ENCODE measurements at regions not wholly inside any gene's neighbourhood (a gene's known extent, or its start where the extent isn't known, plus 50 kb on each side); places are given as distances from the start of the nearest gene placed in this dataset.
A peak's percentile ranks its signal among the peaks of the same experiment; 100 is the strongest.

- Histone ChIP-seq H3K23ac (ENCODE audit: low read length in 2 of 2) (no peak overlapping the region), H3K27ac (ENCODE audit: low read length, poor library complexity, severe bottlenecking) (no peak overlapping the region), H3K4ac (ENCODE audit: low read depth in 1 of 2, low read length in 2 of 2) (no peak overlapping the region), H2AFZ (ENCODE audit: low read depth, low read length) (no peak overlapping the region), H3K36me3 (ENCODE audit: control insufficient read depth in 1 of 2, insufficient read depth in 2 of 2, low read depth in 1 of 2, low read length in 2 of 2) (no peaks in the 10 kb centered on the region), H3K79me1 (replicated peaks; ENCODE audit: low read length, poor library complexity, severe bottlenecking) (no peaks in the 10 kb centered on the region), H2AK5ac (ENCODE audit: low read length, severe bottlenecking) (no peak overlapping the region), H3K27me3 (ENCODE audit: control insufficient read depth in 1 of 2, insufficient read depth in 1 of 2, low read length in 2 of 2) (peaks cover 0 to 7% of the 10 kb centered on the region in 2 experiments), H3K9ac (ENCODE audit: low read length) (no peak overlapping the region), H3K4me2 (ENCODE audit: low read length, poor library complexity, severe bottlenecking) (no peak overlapping the region), H2BK12ac (ENCODE audit: low read length in 2 of 2) (no peak overlapping the region), H4K8ac (ENCODE audit: low read length) (no peak overlapping the region), H2BK5ac (ENCODE audit: low read depth, low read length, poor library complexity, severe bottlenecking) (no peak overlapping the region), H2BK15ac (ENCODE audit: low read depth, poor library complexity, severe bottlenecking) (no peak overlapping the region), H4K91ac (ENCODE audit: low read length) (no peak overlapping the region), H3K9me3 (ENCODE audit: control insufficient read depth, low read length) (no peaks in the 10 kb centered on the region), H3K14ac (ENCODE audit: low read length in 2 of 2) (peak overlapping the region in 1 of 2 experiments; percentile 51), H3K4me3 (ENCODE audit: insufficient read depth in 1 of 2, low read depth in 1 of 2, low read length in 2 of 2) (no peak overlapping the region), H2BK120ac (ENCODE audit: low read depth, low read length) (no peak overlapping the region), H3K18ac (ENCODE audit: low read depth in 1 of 2, low read length in 2 of 2) (no peak overlapping the region), H3K4me1 (ENCODE audit: control insufficient read depth, insufficient read depth, low read depth, low read length) (no peaks in the 10 kb centered on the region)
- DNase-seq: no peak
- 97% methylated on average over 4 of the region's 4 CpGs for WGBS
These were observed 114.4 kb upstream of the NEBL start for GRCh38 chr10:21011433-21012018.

DNA sequence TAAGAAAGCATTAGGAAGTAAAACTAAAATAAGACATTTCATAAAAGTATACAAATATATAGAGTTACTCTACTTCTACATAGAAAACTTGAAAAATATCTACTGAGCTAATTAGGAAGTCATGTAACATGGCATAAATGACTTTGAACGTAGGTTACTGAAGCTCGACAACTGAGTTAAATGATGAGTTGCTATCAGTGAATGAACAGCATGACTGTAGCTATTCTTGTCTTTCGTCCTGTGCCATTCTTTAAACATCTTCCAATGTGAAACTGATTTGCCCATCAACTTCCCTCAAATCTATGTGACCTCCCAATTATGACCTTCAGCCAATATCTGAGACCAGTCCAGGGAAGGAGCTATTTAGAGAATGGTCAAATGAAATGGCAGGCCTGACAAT lies 113.5 kb upstream of the NEBL start:
- Histone ChIP-seq H4K8ac (ENCODE audit: low read length) (no peak overlapping the region), H3K79me1 (replicated peaks; ENCODE audit: low read length, poor library complexity, severe bottlenecking) (no peaks in the 10 kb centered on the region), H2AK5ac (ENCODE audit: low read length, severe bottlenecking) (no peak overlapping the region), H2AFZ (ENCODE audit: low read depth, low read length) (no peak overlapping the region), H3K4me1 (ENCODE audit: control insufficient read depth, insufficient read depth, low read depth, low read length) (no peaks in the 10 kb centered on the region), H2BK120ac (ENCODE audit: low read depth, low read length) (no peak overlapping the region), H3K36me3 (ENCODE audit: control insufficient read depth in 1 of 2, insufficient read depth in 2 of 2, low read depth in 1 of 2, low read length in 2 of 2) (no peaks in the 10 kb centered on the region), H4K91ac (ENCODE audit: low read length) (no peak overlapping the region), H3K9me3 (ENCODE audit: control insufficient read depth, low read length) (no peaks in the 10 kb centered on the region), H3K14ac (ENCODE audit: low read length in 2 of 2) (no peak overlapping the region), H3K4ac (ENCODE audit: low read depth in 1 of 2, low read length in 2 of 2) (no peak overlapping the region), H2BK5ac (ENCODE audit: low read depth, low read length, poor library complexity, severe bottlenecking) (no peak overlapping the region), H2BK15ac (ENCODE audit: low read depth, poor library complexity, severe bottlenecking) (no peak overlapping the region), H3K18ac (ENCODE audit: low read depth in 1 of 2, low read length in 2 of 2) (no peak overlapping the region), H3K27me3 (ENCODE audit: control insufficient read depth in 1 of 2, insufficient read depth in 1 of 2, low read length in 2 of 2) (peaks cover 0 to 7% of the 10 kb centered on the region in 2 experiments), H3K4me2 (ENCODE audit: low read length, poor library complexity, severe bottlenecking) (no peak overlapping the region), H2BK12ac (ENCODE audit: low read length in 2 of 2) (no peak overlapping the region), H3K27ac (ENCODE audit: low read length, poor library complexity, severe bottlenecking) (no peak overlapping the region), H3K23ac (ENCODE audit: low read length in 2 of 2) (no peak overlapping the region), H3K9ac (ENCODE audit: low read length) (no peak overlapping the region), H3K4me3 (ENCODE audit: insufficient read depth in 1 of 2, low read depth in 1 of 2, low read length in 2 of 2) (no peak overlapping the region)
- no peak for DNase-seq
- WGBS: 100% methylated on average over 3 of the region's 3 CpGs

- Histone ChIP-seq H3K9ac (ENCODE audit: low read length) (no peak overlapping the region), H2BK5ac (ENCODE audit: low read depth, low read length, poor library complexity, severe bottlenecking) (no peak overlapping the region)
- 95% methylated on average over 4 of the region's 6 CpGs for WGBS
These were observed 106.2 kb upstream of the NEBL start for GRCh38 chr10:21003240-21003822.

DNA sequence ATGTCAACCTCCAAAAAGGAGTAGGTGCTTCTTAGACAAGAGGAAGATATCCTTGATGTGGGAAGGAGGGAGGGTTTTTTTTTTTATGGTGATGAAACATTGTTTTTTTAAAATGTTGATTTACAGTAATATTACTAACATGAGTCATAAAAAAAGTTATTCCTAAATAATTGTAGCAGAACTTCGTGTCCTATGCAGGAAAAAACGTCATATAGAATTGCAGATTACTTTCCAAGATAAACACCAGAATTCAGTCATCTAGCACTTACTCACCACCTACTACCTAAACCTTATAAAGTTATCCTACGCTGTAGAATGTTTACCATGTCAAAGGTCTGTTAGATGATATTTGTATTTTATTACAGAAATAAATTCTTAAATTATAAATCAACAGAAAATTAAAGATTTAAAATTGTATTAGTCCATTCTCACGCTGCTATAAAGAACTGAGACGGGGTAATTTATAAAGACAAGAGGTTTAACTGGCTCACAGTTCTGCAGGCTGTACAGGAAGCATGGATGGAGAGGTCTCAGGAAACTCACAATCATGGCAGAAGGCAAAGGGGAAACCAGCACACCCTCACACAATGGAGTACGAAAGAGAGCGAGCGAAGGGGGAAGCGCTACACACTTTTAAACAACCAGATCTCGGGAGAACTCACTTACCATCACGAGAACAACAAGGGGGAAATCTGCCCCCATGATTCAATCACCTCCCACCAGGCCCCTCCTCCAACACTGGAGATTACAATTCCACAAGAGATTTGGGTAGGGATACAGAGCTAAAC lies 105.2 kb upstream of the NEBL start:
- H2BK120ac ChIP-seq (ENCODE audit: low read depth, low read length): no peak overlapping the region
- DNase-seq: no peak
- no peak overlapping the region for H2BK15ac ChIP-seq (ENCODE audit: low read depth, poor library complexity, severe bottlenecking)
- H2AK5ac ChIP-seq (ENCODE audit: low read length, severe bottlenecking): no peak overlapping the region
- no peak overlapping the region for H3K18ac ChIP-seq (ENCODE audit: low read depth in 1 of 2, low read length in 2 of 2)
- no peaks in the 10 kb centered on the region for H3K9me3 ChIP-seq (ENCODE audit: control insufficient read depth, low read length)
- peaks cover 3% of the 10 kb centered on the region for H3K4me1 ChIP-seq (ENCODE audit: control insufficient read depth, insufficient read depth, low read depth, low read length)
- no peaks in the 10 kb centered on the region for H3K79me1 ChIP-seq (replicated peaks; ENCODE audit: low read length, poor library complexity, severe bottlenecking)
- no peaks in the 10 kb centered on the region for H3K36me3 ChIP-seq (ENCODE audit: control insufficient read depth in 1 of 2, insufficient read depth in 2 of 2, low read depth in 1 of 2, low read length in 2 of 2)
- H3K27ac ChIP-seq (ENCODE audit: low read length, poor library complexity, severe bottlenecking): no peak overlapping the region
- no peak overlapping the region for H3K14ac ChIP-seq (ENCODE audit: low read length in 2 of 2)
- H4K91ac ChIP-seq (ENCODE audit: low read length): no peak overlapping the region
- H2BK12ac ChIP-seq (ENCODE audit: low read length in 2 of 2): no peak overlapping the region
- WGBS: 76% methylated on average over 9 of the region's 11 CpGs
- H3K4me3 ChIP-seq (ENCODE audit: insufficient read depth in 1 of 2, low read depth in 1 of 2, low read length in 2 of 2): no peak overlapping the region
- H3K9ac ChIP-seq (ENCODE audit: low read length): no peak overlapping the region
- H3K27me3 ChIP-seq (ENCODE audit: control insufficient read depth in 1 of 2, insufficient read depth in 1 of 2, low read length in 2 of 2): peaks cover 0 to 3% of the 10 kb centered on the region in 2 experiments
- H3K4me2 ChIP-seq (ENCODE audit: low read length, poor library complexity, severe bottlenecking): no peak overlapping the region
- no peak overlapping the region for H4K8ac ChIP-seq (ENCODE audit: low read length)
- no peak overlapping the region for H2AFZ ChIP-seq (ENCODE audit: low read depth, low read length)
- no peak overlapping the region for H3K4ac ChIP-seq (ENCODE audit: low read depth in 1 of 2, low read length in 2 of 2)
- no peak overlapping the region for H3K23ac ChIP-seq (ENCODE audit: low read length in 2 of 2)
- H2BK5ac ChIP-seq (ENCODE audit: low read depth, low read length, poor library complexity, severe bottlenecking): no peak overlapping the region

More at GRCh38 chr10:21003240-21003822, 106.2 kb upstream of the NEBL start:
- Histone ChIP-seq H3K27me3 (ENCODE audit: control insufficient read depth in 1 of 2, insufficient read depth in 1 of 2, low read length in 2 of 2) (peaks cover 0 to 3% of the 10 kb centered on the region in 2 experiments), H3K14ac (ENCODE audit: low read length in 2 of 2) (no peak overlapping the region), H4K91ac (ENCODE audit: low read length) (no peak overlapping the region), H4K8ac (ENCODE audit: low read length) (no peak overlapping the region), H3K4ac (ENCODE audit: low read depth in 1 of 2, low read length in 2 of 2) (no peak overlapping the region), H3K27ac (ENCODE audit: low read length, poor library complexity, severe bottlenecking) (no peak overlapping the region), H2AK5ac (ENCODE audit: low read length, severe bottlenecking) (no peak overlapping the region), H3K9me3 (ENCODE audit: control insufficient read depth, low read length) (no peaks in the 10 kb centered on the region), H2BK12ac (ENCODE audit: low read length in 2 of 2) (no peak overlapping the region), H3K79me1 (replicated peaks; ENCODE audit: low read length, poor library complexity, severe bottlenecking) (no peaks in the 10 kb centered on the region), H2BK15ac (ENCODE audit: low read depth, poor library complexity, severe bottlenecking) (no peak overlapping the region), H3K4me2 (ENCODE audit: low read length, poor library complexity, severe bottlenecking) (no peak overlapping the region), H3K4me3 (ENCODE audit: insufficient read depth in 1 of 2, low read depth in 1 of 2, low read length in 2 of 2) (no peak overlapping the region), H2BK120ac (ENCODE audit: low read depth, low read length) (no peak overlapping the region), H3K18ac (ENCODE audit: low read depth in 1 of 2, low read length in 2 of 2) (no peak overlapping the region), H3K4me1 (ENCODE audit: control insufficient read depth, insufficient read depth, low read depth, low read length) (peaks cover 3% of the 10 kb centered on the region), H3K23ac (ENCODE audit: low read length in 2 of 2) (no peak overlapping the region), H2AFZ (ENCODE audit: low read depth, low read length) (no peak overlapping the region), H3K36me3 (ENCODE audit: control insufficient read depth in 1 of 2, insufficient read depth in 2 of 2, low read depth in 1 of 2, low read length in 2 of 2) (no peaks in the 10 kb centered on the region)
- DNase-seq: no peak
